ACC112 (cell line): ENCODE measurements at regions not wholly inside any gene's neighbourhood (a gene's known extent, or its start where the extent isn't known, plus 50 kb on each side); places are given as distances from the start of the nearest gene placed in this dataset.

Source experiments
- H2AFZ ChIP-seq: fragments of 200-600 bp; sonication (generic); one replicate; pipeline ENCODE4 v1.6.0; 2017; ENCODE audit warnings: antibody characterized with exemption, low read length; ENCODE audit not compliant: unreplicated experiment
- H3K27ac ChIP-seq: fragments of 200-600 bp; sonication (generic); 2 replicates; pipeline ENCODE4 v1.5.1; 2014; ENCODE audit warnings: low read depth, mild to moderate bottlenecking, antibody characterized with exemption, low read length, moderate library complexity
- H3K27me3 ChIP-seq: fragments of 200-600 bp; sonication (generic); 2 replicates; pipeline ENCODE4 v1.6.1; 2014; ENCODE audit warnings: mild to moderate bottlenecking, antibody characterized with exemption, low read length, moderate library complexity, mixed read lengths; ENCODE audit not compliant: insufficient read depth
- H3K36me3 ChIP-seq: fragments of 200-600 bp; sonication (generic); 2 replicates; pipeline ENCODE4 v1.6.1; 2016; ENCODE audit warnings: mild to moderate bottlenecking, antibody characterized with exemption, low read length, moderate library complexity, mixed read lengths; ENCODE audit not compliant: insufficient read depth
- H3K4me1 ChIP-seq: fragments of 200-600 bp; sonication (generic); one replicate; pipeline ENCODE4 v1.6.1; 2016; ENCODE audit warnings: low read length, mixed read lengths; ENCODE audit not compliant: insufficient read depth, unreplicated experiment, control insufficient read depth
- H3K4me3 ChIP-seq: fragments of 200-600 bp; sonication (generic); 2 replicates; pipeline ENCODE4 v1.5.1; 2014; ENCODE audit warnings: mild to moderate bottlenecking, low read depth, low read length
- H3K79me2 ChIP-seq: fragments of 200-600 bp; sonication (generic); one replicate; pipeline ENCODE4 v1.6.0; 2016; ENCODE audit warnings: low read length; ENCODE audit not compliant: control insufficient read depth, unreplicated experiment, insufficient read depth

DNA sequence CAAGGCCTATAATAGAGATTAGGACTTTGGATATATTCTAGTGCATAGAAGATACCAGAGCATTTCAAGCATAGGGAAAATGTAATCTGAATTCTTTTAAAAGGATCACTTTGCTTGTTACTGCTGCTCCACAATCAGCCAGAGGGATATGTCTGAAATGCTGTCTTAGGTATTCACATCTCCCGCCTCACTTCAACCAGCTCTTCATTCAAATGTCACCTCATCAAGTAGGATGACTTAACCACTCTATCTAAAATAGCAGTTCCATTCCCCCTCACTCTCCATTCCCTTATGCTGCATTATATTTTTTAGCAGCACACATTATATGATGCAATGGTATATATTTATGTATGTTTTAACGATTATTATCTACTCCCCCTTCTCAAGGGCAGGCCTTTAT, 500.3 kb upstream of the GRIA1 start:
- H3K4me3 ChIP-seq, result no peak overlapping the region
- no peaks in the 10 kb centered on the region for H3K79me2 ChIP-seq
- H3K27me3 ChIP-seq, result no peaks in the 10 kb centered on the region
- no peak overlapping the region for H3K27ac ChIP-seq
- no peaks in the 10 kb centered on the region for H3K4me1 ChIP-seq
- no peaks in the 10 kb centered on the region for H3K36me3 ChIP-seq
- no peak overlapping the region for H2AFZ ChIP-seq

DNA sequence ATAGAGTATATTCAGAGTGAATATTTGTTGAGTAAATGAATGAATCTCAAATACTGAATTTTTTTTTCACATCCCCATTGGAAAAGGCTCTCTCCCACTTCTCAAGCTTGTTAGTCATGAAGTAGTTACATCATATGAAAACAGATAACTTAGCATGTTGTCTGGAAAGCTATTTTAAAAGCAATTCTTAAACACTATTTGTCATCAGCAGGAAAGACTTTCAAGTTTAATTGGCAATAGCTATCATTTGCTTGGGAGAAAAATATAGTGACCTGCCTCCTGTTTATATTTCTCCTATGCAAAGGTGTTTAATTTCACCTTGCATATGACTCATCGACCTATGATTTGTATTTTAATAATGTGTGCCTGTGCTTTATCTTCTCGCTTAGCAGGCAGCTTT, 499.8 kb upstream of the GRIA1 start:
- H3K27me3 ChIP-seq, result no peaks in the 10 kb centered on the region
- H2AFZ ChIP-seq, result no peak overlapping the region

DNA sequence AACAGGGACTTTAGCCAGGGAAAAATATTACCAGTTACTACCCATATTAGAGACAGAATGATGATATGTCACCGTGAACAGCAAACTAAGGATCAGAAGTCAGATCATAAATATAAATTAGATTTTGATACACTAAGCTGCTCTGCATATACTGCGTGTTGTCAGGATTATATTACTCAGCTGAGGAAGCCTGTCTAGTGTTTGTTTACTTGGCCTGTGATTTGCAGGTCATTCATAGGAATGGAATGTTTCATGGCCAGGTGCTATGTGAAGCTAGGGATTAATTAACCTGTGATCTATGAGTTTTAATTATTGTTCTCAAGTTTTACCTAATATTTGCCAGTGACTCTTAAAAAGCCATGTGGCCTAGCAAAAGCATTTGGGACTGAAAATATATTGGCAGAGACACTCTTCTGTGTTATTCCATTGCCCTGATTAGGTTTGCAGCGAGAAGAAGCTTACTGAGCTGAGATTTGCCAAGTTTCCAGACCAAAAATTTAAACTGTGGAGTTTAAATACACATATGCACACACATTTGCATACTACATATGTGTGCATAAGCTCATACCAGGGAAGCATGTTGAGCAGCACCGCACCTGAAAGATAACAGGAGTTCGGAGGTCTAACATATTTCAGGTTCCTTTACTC, 496.3 kb upstream of the GRIA1 start:
- Histone ChIP-seq H3K79me2 (no peaks in the 10 kb centered on the region), H3K27ac (no peak overlapping the region), H3K36me3 (no peaks in the 10 kb centered on the region)

More for the DNA sequence above, 499.8 kb upstream of the GRIA1 start:
- Histone ChIP-seq H3K4me1 (no peaks in the 10 kb centered on the region), H3K36me3 (no peaks in the 10 kb centered on the region), H3K27ac (no peak overlapping the region), H3K4me3 (no peak overlapping the region), H3K79me2 (no peaks in the 10 kb centered on the region)

DNA sequence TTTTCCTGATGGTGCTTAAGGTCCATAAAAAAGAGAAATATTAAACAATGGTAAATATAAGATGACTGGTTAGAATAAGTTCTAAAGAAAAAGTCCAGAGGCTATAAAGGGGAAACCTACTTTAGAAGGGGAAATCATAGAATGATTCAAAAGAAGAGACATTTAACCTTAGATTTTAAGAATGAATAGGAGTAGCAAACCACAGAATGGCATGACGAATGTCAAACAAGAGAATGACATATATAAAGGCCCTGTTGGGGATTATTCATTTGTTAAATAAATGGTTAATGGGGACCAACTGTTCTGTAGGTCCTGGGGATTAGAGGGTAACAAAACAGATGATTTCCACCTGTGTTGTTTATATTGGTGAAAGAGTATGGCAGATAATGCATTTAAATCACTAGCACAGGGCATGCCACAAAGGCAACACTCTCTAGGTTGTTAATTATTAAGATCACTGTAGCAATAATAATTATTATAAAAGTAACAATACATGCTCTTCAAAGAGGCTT, 495.2 kb upstream of the GRIA1 start:
- H3K4me1 ChIP-seq, result no peaks in the 10 kb centered on the region
- H3K27ac ChIP-seq, result no peak overlapping the region
- H3K36me3 ChIP-seq, result no peaks in the 10 kb centered on the region
- H2AFZ ChIP-seq, result no peak overlapping the region
- no peak overlapping the region for H3K4me3 ChIP-seq
- no peaks in the 10 kb centered on the region for H3K79me2 ChIP-seq
- no peaks in the 10 kb centered on the region for H3K27me3 ChIP-seq

More for the DNA sequence above, 496.3 kb upstream of the GRIA1 start:
- Histone ChIP-seq H3K4me3 (no peak overlapping the region), H3K27me3 (no peaks in the 10 kb centered on the region), H3K4me1 (no peaks in the 10 kb centered on the region), H2AFZ (no peak overlapping the region)

DNA sequence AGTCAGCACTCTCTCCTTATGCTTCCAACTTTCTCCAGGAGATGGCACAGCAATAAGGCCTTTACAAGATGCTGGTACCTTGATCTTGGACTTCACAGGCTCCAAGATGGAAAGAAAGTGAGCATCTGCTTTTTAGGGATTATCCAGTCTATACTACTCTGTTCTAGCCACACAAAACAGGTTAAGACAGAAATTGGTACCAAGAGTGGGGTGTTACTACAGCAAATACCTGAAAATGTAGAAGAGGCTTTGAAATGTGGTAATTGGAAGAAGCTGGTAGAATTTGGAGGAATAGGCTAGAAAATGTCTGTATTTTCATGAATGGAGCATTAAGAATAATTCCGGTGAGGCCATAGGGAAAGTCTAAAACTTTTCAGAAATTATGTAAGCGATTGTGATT, 484.8 kb upstream of the GRIA1 start:
- Histone ChIP-seq H3K27ac (no peak overlapping the region), H3K27me3 (no peaks in the 10 kb centered on the region), H2AFZ (no peak overlapping the region), H3K4me3 (no peak overlapping the region), H3K36me3 (no peaks in the 10 kb centered on the region), H3K79me2 (no peaks in the 10 kb centered on the region), H3K4me1 (no peaks in the 10 kb centered on the region)

DNA sequence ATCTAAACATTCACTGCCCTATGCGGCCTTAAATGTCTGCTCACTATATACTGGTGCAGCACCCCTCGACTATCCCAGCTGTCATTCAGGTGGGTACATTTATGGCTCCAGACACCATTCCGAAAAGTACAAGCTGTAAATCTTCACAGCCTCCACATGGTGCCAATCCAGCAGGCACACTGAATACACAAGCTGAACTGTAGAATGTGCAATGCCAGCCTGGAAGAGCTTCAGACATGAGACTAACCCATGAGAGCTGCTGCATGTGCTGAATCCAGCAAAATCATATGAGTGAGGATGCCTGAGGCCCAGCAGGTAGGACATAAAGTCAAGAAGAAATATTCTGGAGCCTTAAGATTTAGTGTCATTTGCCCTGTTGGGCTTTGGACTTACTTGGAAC, 483.8 kb upstream of the GRIA1 start:
- Histone ChIP-seq H3K27me3 (no peaks in the 10 kb centered on the region), H2AFZ (no peak overlapping the region), H3K4me3 (no peak overlapping the region), H3K4me1 (no peaks in the 10 kb centered on the region), H3K79me2 (no peaks in the 10 kb centered on the region), H3K27ac (no peak overlapping the region), H3K36me3 (no peaks in the 10 kb centered on the region)

DNA sequence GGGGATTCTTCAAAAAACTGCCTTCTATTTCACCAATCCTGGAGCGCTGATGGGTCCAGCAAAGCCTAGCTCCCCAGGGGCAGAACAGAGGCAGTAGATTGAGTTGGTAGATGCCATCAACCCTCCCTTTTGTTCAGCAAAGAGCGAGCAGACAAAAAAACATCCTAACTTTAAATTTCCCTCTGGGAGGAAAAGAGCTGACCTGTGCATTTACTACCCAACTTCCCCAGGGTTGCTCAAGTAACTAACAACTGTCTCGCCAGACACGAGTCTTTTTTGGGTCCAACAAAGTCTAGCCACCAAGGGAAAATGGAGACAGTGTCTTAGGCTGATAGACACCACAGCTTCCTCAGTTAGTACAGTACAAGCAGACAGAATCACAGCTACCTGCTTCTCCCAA, 476.3 kb upstream of the GRIA1 start:
- H3K27ac ChIP-seq, result no peak overlapping the region
- no peaks in the 10 kb centered on the region for H3K79me2 ChIP-seq
- H3K36me3 ChIP-seq, result no peaks in the 10 kb centered on the region
- no peaks in the 10 kb centered on the region for H3K4me1 ChIP-seq
- H3K4me3 ChIP-seq, result no peak overlapping the region
- no peak overlapping the region for H2AFZ ChIP-seq
- H3K27me3 ChIP-seq, result no peaks in the 10 kb centered on the region

DNA sequence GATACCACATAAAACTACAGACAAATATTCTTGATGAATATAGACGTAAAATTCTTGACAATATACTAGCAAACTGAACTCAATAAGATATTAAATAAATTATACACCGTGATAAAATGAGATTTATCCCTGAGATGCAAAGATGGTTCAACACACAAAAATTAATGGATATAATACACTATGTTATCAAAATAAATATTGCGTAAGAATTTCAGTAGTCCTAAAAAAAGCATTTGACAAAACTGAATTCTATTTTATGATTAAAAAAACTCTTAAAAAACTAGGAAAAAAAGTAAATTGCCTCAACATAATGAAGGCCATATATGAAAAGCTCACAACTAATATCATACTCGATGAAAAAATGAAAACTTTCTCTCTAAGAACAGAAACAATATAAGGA, 472.3 kb upstream of the GRIA1 start:
- H3K27me3 ChIP-seq, result no peaks in the 10 kb centered on the region
- H3K4me1 ChIP-seq, result no peaks in the 10 kb centered on the region
- no peaks in the 10 kb centered on the region for H3K79me2 ChIP-seq
- H3K27ac ChIP-seq, result no peak overlapping the region
- no peak overlapping the region for H3K4me3 ChIP-seq
- no peaks in the 10 kb centered on the region for H3K36me3 ChIP-seq
- no peak overlapping the region for H2AFZ ChIP-seq

DNA sequence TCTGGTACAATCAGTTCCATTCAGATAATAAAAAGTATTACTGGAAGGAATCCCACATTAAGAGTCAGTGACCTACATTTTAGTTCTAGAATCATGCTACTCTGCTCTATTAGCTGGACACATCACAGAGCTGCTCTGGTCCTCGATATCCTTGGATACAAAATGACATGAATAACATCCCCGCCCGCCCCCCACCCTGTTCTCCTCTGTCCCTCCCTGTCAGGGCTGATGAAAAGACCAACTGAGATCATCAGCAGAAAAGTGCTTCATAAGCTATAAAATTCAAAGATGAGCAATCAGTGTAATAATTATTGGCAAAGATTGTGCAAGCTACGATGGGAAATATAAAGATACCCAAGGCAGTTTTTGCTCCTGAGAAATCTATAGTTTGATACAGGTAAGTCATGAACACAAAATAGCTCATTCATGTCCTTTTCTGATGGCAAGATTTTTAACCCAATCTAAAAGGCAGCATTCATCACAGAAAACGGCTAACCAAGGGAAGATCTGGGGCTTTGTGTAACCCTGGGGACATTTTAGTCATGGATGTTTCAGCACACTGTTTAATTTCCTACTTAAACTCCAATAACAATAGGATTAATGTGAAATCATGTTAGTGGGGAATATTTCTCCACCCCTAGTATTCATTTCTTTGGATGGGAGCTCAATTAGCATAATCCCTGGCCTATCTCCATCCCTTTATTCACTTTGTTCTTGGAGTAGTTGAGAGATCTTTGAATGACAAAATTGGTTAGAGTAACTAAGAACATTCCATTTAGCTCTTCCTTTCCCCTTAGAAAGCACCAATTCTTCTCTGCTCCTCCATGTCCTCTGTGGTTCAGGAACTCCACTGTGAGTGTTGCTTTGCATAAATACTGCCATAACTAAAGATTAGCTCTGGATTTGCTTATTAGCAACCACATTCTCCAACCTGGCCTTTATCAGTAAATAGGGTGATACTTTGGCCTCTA, 459.4 kb upstream of the GRIA1 start:
- Histone ChIP-seq H3K4me1 (no peaks in the 10 kb centered on the region), H3K4me3 (no peak overlapping the region), H2AFZ (no peak overlapping the region), H3K36me3 (no peaks in the 10 kb centered on the region), H3K27me3 (no peaks in the 10 kb centered on the region), H3K79me2 (no peaks in the 10 kb centered on the region), H3K27ac (no peak overlapping the region)

DNA sequence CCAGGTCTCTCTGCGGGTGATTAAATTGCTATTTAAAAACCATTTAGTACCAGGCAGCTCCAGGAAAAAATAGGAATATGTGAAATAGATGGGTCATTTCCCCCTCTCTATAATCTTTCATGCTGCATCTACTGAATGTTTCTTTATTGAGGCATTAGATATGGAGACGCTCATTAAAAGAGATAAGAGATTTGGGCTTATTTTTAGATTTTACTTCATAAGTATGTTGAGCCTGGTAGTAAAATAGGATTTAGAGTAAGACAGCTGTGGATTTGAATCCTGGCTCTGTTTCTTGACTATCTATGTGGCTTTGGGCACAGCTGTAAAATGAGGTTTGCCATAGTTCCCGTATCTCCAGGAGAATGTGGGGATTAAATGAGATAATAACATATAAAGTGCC, 451.0 kb upstream of the GRIA1 start:
- no peaks in the 10 kb centered on the region for H3K36me3 ChIP-seq
- no peaks in the 10 kb centered on the region for H3K79me2 ChIP-seq
- no peaks in the 10 kb centered on the region for H3K4me1 ChIP-seq
- H2AFZ ChIP-seq, result no peak overlapping the region
- no peak overlapping the region for H3K27ac ChIP-seq
- no peaks in the 10 kb centered on the region for H3K27me3 ChIP-seq
- no peak overlapping the region for H3K4me3 ChIP-seq

DNA sequence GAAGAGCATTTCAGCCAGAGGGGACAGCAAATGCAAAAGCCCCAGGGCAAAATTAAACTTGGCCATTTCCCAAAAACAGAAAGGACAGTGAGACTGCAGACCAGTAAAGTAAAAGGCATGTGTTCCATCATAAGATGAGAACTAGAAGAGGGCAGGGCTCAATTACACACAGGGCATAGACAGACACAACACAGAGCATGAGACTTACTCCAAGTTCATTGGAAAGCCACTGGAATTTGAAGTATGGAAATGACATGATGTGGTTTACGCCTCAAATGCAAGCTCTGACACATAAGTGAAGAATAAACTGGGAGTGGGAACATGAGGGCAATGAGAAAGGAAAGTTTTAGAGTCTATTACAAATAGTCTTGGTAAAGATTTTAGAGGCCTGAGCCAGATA, 446.6 kb upstream of the GRIA1 start:
- Histone ChIP-seq H3K4me3 (no peak overlapping the region), H2AFZ (no peak overlapping the region), H3K27me3 (no peaks in the 10 kb centered on the region), H3K36me3 (no peaks in the 10 kb centered on the region), H3K27ac (no peak overlapping the region), H3K79me2 (no peaks in the 10 kb centered on the region), H3K4me1 (no peaks in the 10 kb centered on the region)
